Left lung (tissue), 4 donors: ENCODE measurements at regions not wholly inside any gene's neighbourhood (a gene's known extent, or its start where the extent isn't known, plus 50 kb on each side); places are given as distances from the start of the nearest gene placed in this dataset.
"Not testable (repeated sequence)": the region's sequence is repeated elsewhere in the genome, so short reads cannot be mapped to it uniquely, and the experiment has no call there.

Source experiments
- ATAC-seq: fragments of 200-7000 bp; cut with Tn5 transposase; one replicate; pipeline ENCODE4 v1.9.1; 2020; ENCODE audit warnings: moderate library complexity
- DNase-seq, 4 donors: peaks; one replicate each; pipeline ENCODE4 v3.0.0-alpha.2; 2013 to 2020
- H3K27ac ChIP-seq, 2 donors: fragments of 200-600 bp; sonication (generic) in 1 of 2; one replicate each; pipeline versions ENCODE4 v1.5.0 to v1.8.0; 2020 to 2021
- H3K27me3 ChIP-seq, 2 donors: fragments of 200-600 bp; sonication (generic) in 1 of 2; one replicate each; pipeline versions ENCODE4 v1.5.0 to v1.8.0; 2020 to 2021
- H3K36me3 ChIP-seq, 2 donors: fragments of 200-600 bp; sonication (generic) in 1 of 2; one replicate each; pipeline versions ENCODE4 v1.5.0 to v1.8.0; 2020 to 2021
- H3K4me1 ChIP-seq, 2 donors: fragments of 200-600 bp; one replicate each; pipeline ENCODE4 v1.8.0; 2021
- H3K4me3 ChIP-seq, 2 donors: fragments of 200-600 bp; sonication (generic) in 1 of 2; one replicate each; pipeline versions ENCODE4 v1.5.0 to v1.8.0; 2020 to 2021; ENCODE audit warnings: mild to moderate bottlenecking in 1 of 2
- H3K9me3 ChIP-seq, 2 donors: fragments of 200-600 bp; sonication (generic) in 1 of 2; one replicate each; pipeline versions ENCODE4 v1.5.0 to v1.8.0; 2020 to 2021
- intact Hi-C, 2 donors: fragments of 100-400 bp; cut with DNase I; formaldehyde crosslinking; loops; one replicate each; pipeline versions ENCODE4 v1.11.2 to v1.14.2; 2022
- TF ChIP-seq, protein P1 (sequence below), 2 donors: fragments of 200-600 bp; sonication (generic) in 1 of 2; IDR thresholded peaks; one replicate each; pipeline versions ENCODE4 v1.5.0 to v1.8.0; 2021; ENCODE audit warnings: antibody characterized with exemption in 2 of 2
- donor health status: DM: no; HTN: yes; CAD: no.
- donor health status: DM: no; HTN: no; CAD: no.

DNA sequence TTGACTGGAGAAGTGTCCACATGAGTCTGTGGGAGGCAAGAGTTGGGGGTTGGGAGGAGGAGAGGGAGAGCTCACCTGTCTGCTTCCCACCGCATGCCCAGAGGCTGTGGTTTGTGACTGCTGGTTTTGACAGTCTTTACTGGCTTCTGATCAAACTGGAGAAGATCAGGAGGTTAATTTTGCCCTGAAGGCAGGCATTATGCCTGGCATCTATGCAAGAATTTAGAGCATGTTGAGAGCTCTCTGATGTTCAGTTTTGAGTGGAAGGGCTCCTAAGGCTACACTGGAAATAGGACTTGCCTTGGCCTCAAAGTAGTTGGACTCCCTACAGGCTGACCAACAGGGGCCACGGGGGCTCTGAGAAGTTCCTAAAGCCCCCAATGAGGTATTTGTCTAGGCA, 101.6 kb downstream of the TLR5 start:
- no peaks in the 10 kb centered on the region for H3K27me3 ChIP-seq
- intact Hi-C loops: no loop called here
- ATAC-seq: peak; percentile 91
- H3K27ac ChIP-seq: no peak overlapping the region
- H3K4me1 ChIP-seq: peaks cover 0 to 4% of the 10 kb centered on the region in 2 donors
- no peaks in the 10 kb centered on the region for H3K36me3 ChIP-seq
- H3K4me3 ChIP-seq: no peak overlapping the region
- peaks cover 0 to 10% of the 10 kb centered on the region in 2 donors for H3K9me3 ChIP-seq
- no peak for DNase-seq
- TF ChIP-seq, protein P1, sequence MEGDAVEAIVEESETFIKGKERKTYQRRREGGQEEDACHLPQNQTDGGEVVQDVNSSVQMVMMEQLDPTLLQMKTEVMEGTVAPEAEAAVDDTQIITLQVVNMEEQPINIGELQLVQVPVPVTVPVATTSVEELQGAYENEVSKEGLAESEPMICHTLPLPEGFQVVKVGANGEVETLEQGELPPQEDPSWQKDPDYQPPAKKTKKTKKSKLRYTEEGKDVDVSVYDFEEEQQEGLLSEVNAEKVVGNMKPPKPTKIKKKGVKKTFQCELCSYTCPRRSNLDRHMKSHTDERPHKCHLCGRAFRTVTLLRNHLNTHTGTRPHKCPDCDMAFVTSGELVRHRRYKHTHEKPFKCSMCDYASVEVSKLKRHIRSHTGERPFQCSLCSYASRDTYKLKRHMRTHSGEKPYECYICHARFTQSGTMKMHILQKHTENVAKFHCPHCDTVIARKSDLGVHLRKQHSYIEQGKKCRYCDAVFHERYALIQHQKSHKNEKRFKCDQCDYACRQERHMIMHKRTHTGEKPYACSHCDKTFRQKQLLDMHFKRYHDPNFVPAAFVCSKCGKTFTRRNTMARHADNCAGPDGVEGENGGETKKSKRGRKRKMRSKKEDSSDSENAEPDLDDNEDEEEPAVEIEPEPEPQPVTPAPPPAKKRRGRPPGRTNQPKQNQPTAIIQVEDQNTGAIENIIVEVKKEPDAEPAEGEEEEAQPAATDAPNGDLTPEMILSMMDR (IDR thresholded peaks at IDR 0.05): no peak

DNA sequence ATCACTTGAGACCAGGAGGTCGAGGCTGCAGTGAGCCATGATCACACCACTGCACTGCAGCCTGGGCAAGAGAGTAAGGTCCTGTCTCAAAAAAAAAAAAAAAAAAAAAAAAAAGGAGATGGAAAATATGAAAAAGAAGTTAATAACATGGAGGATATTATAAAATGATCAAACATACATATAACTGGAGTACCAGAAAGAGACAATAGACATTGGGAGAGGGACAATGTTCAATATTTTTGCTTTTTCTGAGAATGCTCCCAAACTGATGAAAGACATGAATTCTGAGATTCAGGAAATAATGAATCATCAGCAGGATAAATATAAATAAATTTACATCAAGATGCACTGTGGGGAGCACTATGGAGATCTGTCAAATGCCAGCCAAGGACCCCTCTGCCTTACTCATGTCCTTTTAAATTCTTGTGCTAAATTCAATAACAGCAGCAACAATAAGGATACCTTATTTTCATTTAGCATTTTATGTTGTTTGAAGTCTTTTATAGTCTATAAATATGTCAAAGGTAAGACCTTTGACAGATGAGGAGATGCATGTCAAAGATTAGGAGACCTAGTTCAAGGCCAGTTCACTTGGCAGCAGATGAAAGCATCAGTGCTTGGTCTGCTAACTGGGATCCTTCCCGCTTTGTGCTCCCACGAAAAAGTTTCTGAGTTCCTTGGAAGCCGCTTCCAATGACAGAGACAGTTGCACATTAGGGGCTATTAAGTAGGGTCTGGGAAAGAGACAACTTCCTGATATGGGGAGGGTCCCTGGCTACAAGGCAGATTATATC, 97.7 kb downstream of the TLR5 start:
- Histone ChIP-seq H3K4me3 (no peak overlapping the region), H3K9me3 (peaks cover 0 to 16% of the 10 kb centered on the region in 2 donors), H3K36me3 (no peaks in the 10 kb centered on the region), H3K4me1 (peaks cover 0 to 4% of the 10 kb centered on the region in 2 donors), H3K27ac (no peak overlapping the region), H3K27me3 (no peaks in the 10 kb centered on the region)
- ATAC-seq (no peak), DNase-seq (no peak)
- TF ChIP-seq, protein P1 (IDR thresholded peaks at IDR 0.05): no peak
- intact Hi-C loops: no loop called here

GRCh38 chr1:223046011-223046410, 97.0 kb downstream of the TLR5 start:
- Histone ChIP-seq H3K36me3 (no peaks in the 10 kb centered on the region), H3K4me3 (no peak overlapping the region), H3K4me1 (peaks cover 0 to 4% of the 10 kb centered on the region in 2 donors), H3K9me3 (peaks cover 0 to 16% of the 10 kb centered on the region in 2 donors), H3K27me3 (no peaks in the 10 kb centered on the region), H3K27ac (no peak overlapping the region)
- ATAC-seq (no peak), DNase-seq (no peak)
- intact Hi-C loops: no loop called here
- TF ChIP-seq, protein P1 (IDR thresholded peaks at IDR 0.05): no peak

GRCh38 chr1:223046463-223046862, 96.6 kb downstream of the TLR5 start:
- ATAC-seq, H3K27me3 ChIP-seq, intact Hi-C loops, H3K4me1 ChIP-seq, H3K27ac ChIP-seq, DNase-seq, H3K4me3 ChIP-seq, H3K36me3 ChIP-seq: not testable (repeated sequence)
- peaks cover 0 to 16% of the 10 kb centered on the region in 2 donors for H3K9me3 ChIP-seq

GRCh38 chr1:223048026-223048425, 95.0 kb downstream of the TLR5 start:
- intact Hi-C loops: no loop called here
- Histone ChIP-seq H3K36me3 (no peaks in the 10 kb centered on the region), H3K27me3 (no peaks in the 10 kb centered on the region), H3K4me3 (no peak overlapping the region), H3K4me1 (no peaks in the 10 kb centered on the region), H3K9me3 (peaks cover 0 to 16% of the 10 kb centered on the region in 2 donors), H3K27ac (no peak overlapping the region)
- TF ChIP-seq, protein P1 (IDR thresholded peaks at IDR 0.05): no peak
- no peak for ATAC-seq
- peak in 1 of 4 donors; percentile 5 for DNase-seq
